Right ventricle myocardium inferior (tissue), 1 donor: ENCODE measurements at regions not wholly inside any gene's neighbourhood (a gene's known extent, or its start where the extent isn't known, plus 50 kb on each side); places are given as distances from the start of the nearest gene placed in this dataset.

ENCODE experiments used
- ATAC-seq: fragments of 200-7000 bp; cut with Tn5 transposase; one replicate; pipeline ENCODE4 v1.9.1; 2020; ENCODE audit warnings: mild to moderate bottlenecking, moderate library complexity
- DNase-seq: peaks from one replicate; pipeline ENCODE4 v3.0.0; 2021; ENCODE audit errors: missing footprints
- intact Hi-C: fragments of 100-400 bp; cut with DNase I; formaldehyde crosslinking; loops from one replicate; pipeline ENCODE4 v1.11.0; 2022
- donor health status: DM: no; HTN: yes; CAD: no; lungs with severe emphysema.

GRCh38 chr13:22017226-22017625 lies 346.4 kb downstream of the FGF9 start:
- intact Hi-C loops, result no loop called here
- no peak for ATAC-seq

GRCh38 chr13:22018076-22018835 lies 347.4 kb downstream of the FGF9 start:
- ATAC-seq (no peak), DNase-seq (no peak)
- intact Hi-C loops, result no loop called here

More at GRCh38 chr13:22017226-22017625, 346.4 kb downstream of the FGF9 start:
- no peak for DNase-seq

GRCh38 chr13:22018836-22019210 lies 347.9 kb downstream of the FGF9 start:
- intact Hi-C loops, result no loop called here

DNA sequence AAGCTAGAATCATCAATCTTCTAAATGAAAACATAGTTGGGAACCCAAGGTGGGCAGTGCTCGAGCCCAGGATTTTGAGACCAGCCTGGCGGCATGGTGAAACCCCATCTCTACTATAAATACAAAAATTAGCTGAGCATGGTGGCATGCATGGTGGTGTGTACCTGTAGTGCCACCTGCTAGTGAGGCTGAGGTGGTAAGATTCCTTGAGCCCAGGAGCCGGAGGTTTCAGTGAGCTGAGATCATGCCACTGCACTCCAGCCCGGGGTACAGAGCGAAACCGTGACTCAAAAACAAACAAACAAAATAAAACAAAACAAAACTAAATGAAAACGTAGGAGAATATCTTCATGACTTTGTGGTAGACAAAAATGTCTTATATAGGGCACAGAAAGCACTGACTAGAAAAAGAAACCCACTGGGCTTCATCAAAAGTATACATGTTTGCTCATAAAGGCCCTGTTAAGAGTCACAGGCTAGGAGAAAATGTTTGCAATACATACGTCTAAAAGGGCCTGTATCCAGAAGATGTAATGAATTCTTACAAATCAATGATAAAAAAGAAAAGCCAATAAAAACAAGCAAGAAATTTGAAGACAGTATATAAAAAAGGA lies 353.6 kb downstream of the FGF9 start:
- ATAC-seq (no peak), DNase-seq (no peak)
- intact Hi-C loops, result no loop called here

More at GRCh38 chr13:22018836-22019210, 347.9 kb downstream of the FGF9 start:
- no peak for ATAC-seq
- no peak for DNase-seq

- intact Hi-C loops, result no loop called here
- no peak for DNase-seq
- no peak for ATAC-seq
Observed at GRCh38 chr13:22027566-22027965, 356.7 kb downstream of the FGF9 start.

DNA sequence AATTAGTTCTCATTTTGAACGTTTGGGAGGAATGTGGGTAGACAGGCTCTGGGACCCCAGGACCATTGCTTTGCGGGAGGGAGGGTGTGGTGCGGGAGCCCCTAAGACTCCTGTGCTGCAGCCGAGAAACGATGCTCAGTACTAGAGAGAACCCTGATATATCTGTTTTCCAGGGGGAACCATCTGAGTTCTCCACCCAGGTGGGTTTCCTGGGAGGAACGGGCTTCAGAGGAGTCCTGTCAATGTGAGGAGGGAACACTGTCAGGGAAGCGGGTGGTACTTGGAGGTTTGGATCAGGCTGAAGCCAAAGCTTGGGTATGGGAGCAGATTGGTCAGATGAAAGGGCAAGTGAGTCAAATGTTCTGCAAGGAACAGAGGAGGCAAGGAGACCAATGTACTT lies 358.0 kb downstream of the FGF9 start:
- no peak for ATAC-seq
- no peak for DNase-seq
- intact Hi-C loops, result no loop called here

DNA sequence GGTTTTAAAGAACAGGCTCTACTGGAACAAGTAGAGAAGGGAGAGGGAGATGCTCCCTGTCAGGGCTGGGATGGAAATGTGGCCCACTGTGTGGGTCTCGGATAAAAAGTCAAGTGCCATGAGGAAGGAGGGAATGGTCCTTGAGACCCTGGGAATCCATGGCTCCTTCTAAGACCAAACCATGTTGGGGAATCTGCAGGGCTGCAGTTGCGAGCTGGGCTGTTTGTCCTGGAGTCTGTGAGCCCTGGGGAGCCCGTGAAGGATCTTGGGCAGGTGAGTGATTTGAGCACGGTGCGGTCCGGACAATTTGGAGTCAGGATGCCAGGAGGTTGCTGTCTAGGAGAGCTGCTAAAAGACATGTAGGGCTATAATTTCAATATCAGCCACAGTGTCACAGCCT lies 359.4 kb downstream of the FGF9 start:
- ATAC-seq (no peak), DNase-seq (no peak)
- intact Hi-C loops, result no loop called here

DNA sequence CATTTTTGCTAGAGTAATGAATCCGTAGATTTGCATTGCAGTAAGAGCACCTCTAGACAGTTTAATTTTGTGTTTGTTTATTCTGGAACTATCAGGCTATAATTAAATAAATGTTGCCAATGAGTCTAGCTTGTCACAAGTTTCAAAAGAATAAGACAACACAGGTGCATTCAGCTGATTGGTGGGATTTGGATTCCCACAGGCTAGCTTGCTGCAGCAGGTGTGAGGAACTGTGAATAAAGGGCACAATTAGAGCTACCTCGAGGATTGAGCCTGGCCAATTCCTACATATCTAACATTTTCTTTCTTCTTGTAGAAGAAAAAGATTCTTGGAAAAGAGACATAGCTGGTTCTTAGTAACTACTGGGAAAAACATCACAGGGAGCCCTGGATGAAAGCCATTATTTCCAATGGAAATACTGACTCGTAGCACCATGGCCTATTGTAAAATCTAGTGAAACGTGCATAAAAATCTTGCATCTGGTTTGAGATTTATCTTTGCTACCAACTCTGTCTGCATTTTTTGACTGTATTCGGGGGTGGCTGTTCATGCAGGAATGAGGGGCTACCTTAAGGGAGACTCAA lies 360.9 kb downstream of the FGF9 start:
- ATAC-seq (no peak), DNase-seq (no peak)
- intact Hi-C loops, result no loop called here

DNA sequence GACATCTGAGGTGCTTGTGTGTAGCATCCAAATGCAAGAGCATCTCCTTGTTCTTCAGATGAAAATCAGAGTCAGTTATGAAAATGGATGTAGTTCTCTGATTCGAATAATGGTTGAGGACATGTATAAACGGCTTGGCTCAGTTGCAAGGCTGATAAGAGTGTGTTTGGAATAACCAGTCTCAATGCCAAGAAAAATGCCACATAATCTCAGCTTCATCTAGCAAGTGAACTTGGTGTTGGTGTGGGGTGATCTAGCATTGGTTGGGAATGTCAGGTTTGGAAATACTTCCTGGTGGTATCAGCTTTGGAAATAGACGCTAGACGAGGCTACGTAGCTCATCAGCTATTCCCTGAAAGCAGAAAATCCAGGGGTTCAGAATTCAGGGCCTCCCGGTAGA lies 362.0 kb downstream of the FGF9 start:
- intact Hi-C loops, result no loop called here

GRCh38 chr13:22039961-22040360 lies 369.1 kb downstream of the FGF9 start:
- intact Hi-C loops, result no loop called here
- DNase-seq, result no peak
- ATAC-seq, result no peak

More for the DNA sequence above, 362.0 kb downstream of the FGF9 start:
- ATAC-seq (no peak), DNase-seq (no peak)

DNA sequence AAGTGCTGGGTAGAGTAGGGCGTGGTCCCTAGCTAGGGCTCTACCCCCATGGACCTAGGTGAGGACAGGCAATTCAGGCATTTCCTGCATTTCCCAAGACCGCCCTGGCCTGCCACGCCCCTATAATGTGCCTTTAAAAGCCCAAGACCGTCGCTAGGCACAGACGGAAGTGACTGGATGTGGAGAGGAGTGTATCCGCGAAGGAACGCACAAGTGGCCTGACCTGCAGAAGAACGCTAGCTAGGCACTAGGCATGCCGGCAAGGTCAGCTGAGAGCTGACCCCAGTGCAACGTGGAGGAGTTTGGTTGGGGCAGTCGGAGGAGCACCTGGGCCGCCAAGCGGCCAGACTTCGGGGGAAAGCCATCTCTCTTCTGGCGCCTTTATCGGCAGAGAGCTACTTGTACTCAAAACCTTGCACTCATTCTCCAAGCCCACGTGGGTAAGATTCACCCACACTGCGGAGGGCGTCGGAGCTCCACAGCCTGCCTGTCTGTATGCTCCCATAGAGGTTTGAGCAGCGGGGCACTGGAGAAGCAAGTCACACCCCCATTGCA lies 370.0 kb downstream of the FGF9 start:
- DNase-seq (no peak), ATAC-seq (peak; percentile 34)
- intact Hi-C loops, result no loop called here

GRCh38 chr13:22041741-22042140 lies 370.9 kb downstream of the FGF9 start:
- intact Hi-C loops, result no loop called here
- ATAC-seq (no peak), DNase-seq (no peak)

DNA sequence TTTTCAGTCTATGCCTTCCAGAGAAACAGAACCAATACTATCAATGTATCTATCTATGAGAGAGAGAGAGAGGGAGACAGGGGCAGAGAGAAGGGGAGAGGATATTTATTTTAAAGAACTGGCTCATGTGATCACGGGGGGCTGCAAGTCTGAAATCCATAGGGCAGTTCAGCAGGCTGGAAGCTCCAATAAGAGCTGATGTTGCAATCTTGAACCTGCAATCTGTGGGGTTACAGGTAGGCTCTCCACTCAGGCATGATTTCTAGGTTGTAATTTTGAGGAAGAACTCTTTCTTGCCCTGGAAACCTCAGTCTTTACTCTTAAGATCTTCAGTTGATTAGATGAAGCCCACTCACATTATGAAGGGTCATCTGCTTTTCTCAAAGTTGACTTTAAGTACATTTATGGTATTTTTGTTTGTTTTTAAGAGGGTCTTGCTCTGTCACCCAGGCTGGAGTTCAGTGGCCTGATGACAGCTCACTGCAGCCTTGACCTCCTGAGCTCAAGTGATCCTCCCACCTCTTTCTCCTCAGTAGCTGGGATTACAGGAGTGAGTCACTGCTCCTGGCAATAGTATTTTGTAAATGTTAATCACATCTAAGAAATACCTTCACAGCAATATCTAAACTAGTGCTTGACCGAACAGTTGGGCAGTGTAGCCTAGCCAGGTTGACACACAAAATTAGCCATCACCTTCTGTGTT lies 376.4 kb downstream of the FGF9 start:
- ATAC-seq (no peak), DNase-seq (no peak)
- intact Hi-C loops, result no loop called here

- DNase-seq (no peak), ATAC-seq (no peak)
- intact Hi-C loops, result no loop called here
Observed at GRCh38 chr13:22047785-22048104, 376.9 kb downstream of the FGF9 start.

GRCh38 chr13:22049384-22049783 lies 378.5 kb downstream of the FGF9 start:
- ATAC-seq (no peak), DNase-seq (no peak)
- intact Hi-C loops, result no loop called here

DNA sequence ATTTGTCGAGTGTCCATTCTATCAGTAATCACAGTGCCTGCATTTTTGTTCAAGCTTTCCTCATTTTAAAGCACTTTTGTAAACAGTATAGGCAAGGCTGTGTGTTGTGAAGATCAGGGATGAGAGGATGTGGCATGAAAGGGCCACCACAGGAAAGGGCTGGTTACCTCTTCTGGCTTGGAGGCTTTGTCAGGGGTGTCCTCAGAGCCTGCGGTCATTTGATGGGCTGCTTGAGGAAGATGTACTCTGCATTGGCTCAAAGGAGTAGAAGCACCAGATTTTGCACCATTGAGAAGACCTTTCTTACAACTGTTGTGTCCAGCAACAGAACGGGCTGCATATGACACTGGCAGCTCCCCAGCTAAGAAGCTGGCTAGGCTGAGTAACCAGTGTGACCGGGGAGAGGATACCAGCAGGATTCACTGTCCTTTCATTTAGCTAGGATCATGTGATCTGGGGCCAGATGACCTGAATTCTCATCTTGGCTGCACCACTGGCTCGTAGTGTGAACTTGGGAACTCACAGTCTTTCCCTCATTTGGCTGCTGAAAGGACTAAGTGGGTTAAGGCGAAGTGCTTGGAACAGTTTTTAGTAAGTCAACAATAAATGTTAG lies 380.2 kb downstream of the FGF9 start:
- no peak for ATAC-seq
- no peak for DNase-seq

GRCh38 chr13:22053053-22053452 lies 382.2 kb downstream of the FGF9 start:
- ATAC-seq (no peak), DNase-seq (no peak)

More for the DNA sequence above, 380.2 kb downstream of the FGF9 start:
- intact Hi-C loops, result no loop called here

GRCh38 chr13:22055259-22055658 lies 384.4 kb downstream of the FGF9 start:
- intact Hi-C loops, result no loop called here
- no peak for ATAC-seq
- no peak for DNase-seq

More at GRCh38 chr13:22053053-22053452, 382.2 kb downstream of the FGF9 start:
- intact Hi-C loops, result no loop called here

DNA sequence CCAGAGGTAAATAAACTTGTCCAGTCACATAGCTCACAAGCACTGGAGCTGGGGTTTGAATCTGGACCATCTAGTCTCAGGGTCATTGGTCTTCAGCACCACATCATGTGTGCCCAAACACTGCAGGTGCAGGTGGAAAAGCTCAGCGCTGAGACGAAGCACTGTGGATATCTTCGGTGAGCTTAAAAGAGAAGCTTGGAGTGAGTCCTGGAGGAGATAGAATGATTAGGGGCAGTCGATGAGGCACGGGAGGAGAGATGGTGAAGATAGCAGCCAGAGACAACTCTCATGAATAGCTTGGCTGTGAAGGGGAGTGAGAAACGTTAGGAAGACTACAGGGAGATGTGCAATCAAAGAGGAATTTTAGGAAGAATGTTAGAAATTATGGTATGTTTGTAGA lies 389.3 kb downstream of the FGF9 start:
- DNase-seq, result no peak
- intact Hi-C loops, result no loop called here
- ATAC-seq, result no peak
